Liver (tissue), 8 donors: ENCODE measurements at regions not wholly inside any gene's neighbourhood (a gene's known extent, or its start where the extent isn't known, plus 50 kb on each side); places are given as distances from the start of the nearest gene placed in this dataset.

Source experiments
- DNase-seq: peaks from one replicate; pipeline ENCODE4 v3.0.0-alpha.2; 2017; ENCODE audit warnings: low spot score
- H3K27ac ChIP-seq, 2 donors: one replicate each; pipeline ENCODE4 v1.7.0; 2013; ENCODE audit warnings: inconsistent platforms in 2 of 2, low read length in 2 of 2, control low read depth in 1 of 2, low read depth in 1 of 2, mild to moderate bottlenecking in 1 of 2
- H3K27me3 ChIP-seq, 4 donors: one replicate each; pipeline versions ENCODE4 v1.6.1 to v1.7.0; 2013; ENCODE audit warnings: low read length in 3 of 4, inconsistent platforms in 1 of 4, mild to moderate bottlenecking in 1 of 4, moderate library complexity in 1 of 4; ENCODE audit not compliant: control insufficient read depth in 4 of 4, insufficient read depth in 4 of 4
- H3K36me3 ChIP-seq, 4 donors: one replicate each; pipeline versions ENCODE4 v1.6.1 to v1.7.0; 2013; ENCODE audit warnings: low read length in 3 of 4, mild to moderate bottlenecking in 3 of 4, low read depth in 1 of 4, moderate library complexity in 1 of 4; ENCODE audit not compliant: control insufficient read depth in 4 of 4, insufficient read depth in 3 of 4
- H3K4me1 ChIP-seq, 4 donors: one replicate each; pipeline versions ENCODE4 v1.6.1 to v1.7.0; 2013; ENCODE audit warnings: low read length in 3 of 4, mild to moderate bottlenecking in 3 of 4, moderate library complexity in 1 of 4; ENCODE audit not compliant: control insufficient read depth in 4 of 4, insufficient read depth in 4 of 4
- H3K4me3 ChIP-seq, 3 donors: one replicate each; pipeline versions ENCODE4 v1.6.1 to v1.7.0; 2013; ENCODE audit warnings: low read length in 3 of 3, control low read depth in 1 of 3, low read depth in 1 of 3, mild to moderate bottlenecking in 1 of 3
- H3K9ac ChIP-seq, 2 donors: one replicate each; pipeline ENCODE4 v1.7.0; 2013; ENCODE audit warnings: low read length in 2 of 2, mild to moderate bottlenecking in 2 of 2, moderate library complexity in 2 of 2, control low read depth in 1 of 2, low read depth in 1 of 2
- H3K9me3 ChIP-seq, 4 donors: one replicate each; pipeline versions ENCODE4 v1.6.1 to v1.7.0; 2013; ENCODE audit warnings: low read length in 3 of 4; ENCODE audit not compliant: control insufficient read depth in 4 of 4
- ATF3 ChIP-seq: IDR thresholded peaks from 2 replicates; pipeline ENCODE4 v1.6.1; 2016; ENCODE audit warnings: antibody characterized with exemption
- CTCF ChIP-seq: fragments of 150-350 bp; IDR thresholded peaks from 2 replicates; pipeline ENCODE4 v1.5.1; 2017; ENCODE audit warnings: improper control_type of control experiment, low read depth, low read length; ENCODE audit not compliant: missing input control
- EGR1 ChIP-seq, 2 donors: IDR thresholded peaks; 2 replicates each; pipeline ENCODE4 v1.6.1; 2016 to 2018; ENCODE audit warnings: antibody characterized with exemption in 2 of 2, low read depth in 2 of 2
- FOXA1 ChIP-seq: IDR thresholded peaks from 2 replicates; pipeline ENCODE4 v1.6.1; 2016; ENCODE audit warnings: antibody characterized with exemption
- FOXA2 ChIP-seq: IDR thresholded peaks from 2 replicates; pipeline ENCODE4 v1.6.1; 2016; ENCODE audit warnings: antibody characterized with exemption
- GABPA ChIP-seq, 2 donors: IDR thresholded peaks in 1 of 2; conservative IDR thresholded peaks in 1 of 2; 2 replicates each; pipeline ENCODE4 v1.6.1; 2016; ENCODE audit warnings: antibody characterized with exemption in 2 of 2, mild to moderate bottlenecking in 1 of 2, moderate library complexity in 1 of 2
- HNF4A ChIP-seq, 2 donors: conservative IDR thresholded peaks; 2 replicates each; pipeline ENCODE4 v1.6.1; 2016; ENCODE audit warnings: antibody characterized with exemption in 2 of 2, mild to moderate bottlenecking in 2 of 2
- HNF4G ChIP-seq: IDR thresholded peaks from 2 replicates; pipeline ENCODE4 v1.6.1; 2016; ENCODE audit warnings: antibody characterized with exemption
- MAX ChIP-seq: IDR thresholded peaks from 2 replicates; pipeline ENCODE4 v1.6.1; 2016; ENCODE audit warnings: antibody characterized with exemption
- NR2F2 ChIP-seq: IDR thresholded peaks from 2 replicates; pipeline ENCODE4 v1.6.1; 2016; ENCODE audit warnings: antibody characterized with exemption
- RAD21 ChIP-seq, 2 donors: IDR thresholded peaks; 2 replicates each; pipeline ENCODE4 v1.6.1; 2016; ENCODE audit warnings: antibody characterized with exemption in 2 of 2, mild to moderate bottlenecking in 2 of 2
- REST ChIP-seq: IDR thresholded peaks from 2 replicates; pipeline ENCODE4 v1.6.1; 2016; ENCODE audit warnings: antibody characterized with exemption, mild to moderate bottlenecking
- RXRA ChIP-seq, 2 donors: IDR thresholded peaks; 2 replicates each; pipeline ENCODE4 v1.6.1; 2017 to 2018; ENCODE audit warnings: antibody characterized with exemption in 2 of 2, mild to moderate bottlenecking in 1 of 2
- SP1 ChIP-seq: IDR thresholded peaks from 2 replicates; pipeline ENCODE4 v1.6.1; 2018; ENCODE audit warnings: antibody characterized with exemption, mild to moderate bottlenecking
- TAF1 ChIP-seq: conservative IDR thresholded peaks from 2 replicates; pipeline ENCODE4 v1.6.1; 2016; ENCODE audit warnings: antibody characterized with exemption, mild to moderate bottlenecking
- YY1 ChIP-seq: IDR thresholded peaks from 2 replicates; pipeline ENCODE4 v1.6.1; 2016; ENCODE audit warnings: antibody characterized with exemption, mild to moderate bottlenecking
- ZBTB33 ChIP-seq: IDR thresholded peaks from 2 replicates; pipeline ENCODE4 v1.6.1; 2016; ENCODE audit warnings: antibody characterized with exemption
- WGBS: extraction: QIAGEN DNeasy Blood & Tissue Kit; methylation state at CpG from one replicate; pipeline ENCODE4 v1.1.7; 2013; 5-methylcytosine and 5-hydroxymethylcytosine counted together
- donor health status: healthy.
- donor health status: healthy.
- donor health status: healthy.
- donor health status: healthy.
- donor health status: healthy.

GRCh38 chr13:85441975-85442374, 357.2 kb downstream of the SLITRK6 start:
- Histone ChIP-seq H3K36me3 (no peaks in the 10 kb centered on the region), H3K27ac (no peak overlapping the region), H3K27me3 (peaks cover 0 to 6% (median 0%) of the 10 kb centered on the region in 4 donors), H3K4me3 (no peak overlapping the region), H3K9ac (no peak overlapping the region), H3K9me3 (peaks cover 0 to 3% (median under 1%) of the 10 kb centered on the region in 4 donors), H3K4me1 (no peaks in the 10 kb centered on the region)
- TF ChIP-seq TAF1 (no peak), YY1 (no peak), MAX (no peak), FOXA2 (no peak), RAD21 (IDR thresholded peaks at IDR 0.05) (no peak), REST (no peak), ZBTB33 (no peak), HNF4A (conservative IDR thresholded peaks at IDR 0.05) (no peak), CTCF (no peak), EGR1 (IDR thresholded peaks at IDR 0.05; ENCODE audit: low read depth in 2 of 2) (no peak), FOXA1 (no peak), HNF4G (no peak), SP1 (no peak), GABPA (IDR thresholded peaks at IDR 0.05 in 1 of 2, conservative IDR thresholded peaks at IDR 0.05 in 1 of 2) (no peak), ATF3 (no peak), RXRA (IDR thresholded peaks at IDR 0.05) (no peak), NR2F2 (no peak)
- DNase-seq, result no peak
- WGBS, result 87% methylated on average over 1 of the region's 1 CpG

GRCh38 chr13:85441364-85441763, 357.9 kb downstream of the SLITRK6 start:
- Histone ChIP-seq H3K4me3 (no peak overlapping the region), H3K27ac (no peak overlapping the region), H3K9ac (no peak overlapping the region), H3K27me3 (peaks cover 0 to 6% (median 0%) of the 10 kb centered on the region in 4 donors), H3K36me3 (no peaks in the 10 kb centered on the region), H3K9me3 (peaks cover 0 to 3% (median under 1%) of the 10 kb centered on the region in 4 donors), H3K4me1 (no peaks in the 10 kb centered on the region)
- no peak for DNase-seq
- WGBS, result 87% methylated on average over 12 of the region's 12 CpGs
- no peak for TF ChIP-seq RXRA (IDR thresholded peaks at IDR 0.05)
- TF ChIP-seq FOXA1, result no peak
